Activated CD8-positive, alpha-beta T cell treated with anti-CD3 and anti-CD28 coated beads, Interleukin-2, amount 10 ng/mL, durations not matched to agents 7 days and 5 days (primary cell): ENCODE measurements at regions not wholly inside any gene's neighbourhood (a gene's known extent, or its start where the extent isn't known, plus 50 kb on each side); places are given as distances from the start of the nearest gene placed in this dataset.

Experiments used
- ATAC-seq: fragments of 150-1000 bp; cut with Tn5 transposase; one replicate; pipeline ENCODE4 v1.10.0; 2021; ENCODE audit warnings: moderate library complexity
- CTCF ChIA-PET: fragments of 350-600 bp; sonication (Branson Sonifier 250); formaldehyde crosslinking; loops from one replicate; lab custom pipeline; 2021; ENCODE audit warnings: antibody characterized with exemption; lab: Charles Lee
- POLR2A ChIA-PET: fragments of 350-600 bp; sonication (Branson Sonifier 250); formaldehyde crosslinking; loops from one replicate; lab custom pipeline; 2021; ENCODE audit warnings: antibody characterized with exemption; lab: Charles Lee
- DNase-seq: peaks from one replicate; pipeline ENCODE4 v3.0.0-alpha.2; 2020
- H3K27ac Mint-ChIP-seq: one replicate; pipeline ENCODE4 v1.8.0; 2021; ENCODE audit warnings: mild to moderate bottlenecking, mixed read lengths
- H3K27me3 Mint-ChIP-seq: one replicate; pipeline ENCODE4 v1.8.0; 2021; ENCODE audit warnings: low read depth, mixed read lengths
- H3K36me3 Mint-ChIP-seq: one replicate; pipeline ENCODE4 v1.8.0; 2021; ENCODE audit warnings: low read depth, mixed read lengths
- H3K4me1 Mint-ChIP-seq: one replicate; pipeline ENCODE4 v1.8.0; 2021; ENCODE audit warnings: low read depth, mixed read lengths
- H3K4me3 Mint-ChIP-seq: one replicate; pipeline ENCODE4 v1.8.0; 2021; ENCODE audit warnings: mild to moderate bottlenecking, mixed read lengths
- H3K9me3 Mint-ChIP-seq: one replicate; pipeline ENCODE4 v1.8.0; 2022; ENCODE audit warnings: mixed read lengths; ENCODE audit not compliant: insufficient read depth

DNA sequence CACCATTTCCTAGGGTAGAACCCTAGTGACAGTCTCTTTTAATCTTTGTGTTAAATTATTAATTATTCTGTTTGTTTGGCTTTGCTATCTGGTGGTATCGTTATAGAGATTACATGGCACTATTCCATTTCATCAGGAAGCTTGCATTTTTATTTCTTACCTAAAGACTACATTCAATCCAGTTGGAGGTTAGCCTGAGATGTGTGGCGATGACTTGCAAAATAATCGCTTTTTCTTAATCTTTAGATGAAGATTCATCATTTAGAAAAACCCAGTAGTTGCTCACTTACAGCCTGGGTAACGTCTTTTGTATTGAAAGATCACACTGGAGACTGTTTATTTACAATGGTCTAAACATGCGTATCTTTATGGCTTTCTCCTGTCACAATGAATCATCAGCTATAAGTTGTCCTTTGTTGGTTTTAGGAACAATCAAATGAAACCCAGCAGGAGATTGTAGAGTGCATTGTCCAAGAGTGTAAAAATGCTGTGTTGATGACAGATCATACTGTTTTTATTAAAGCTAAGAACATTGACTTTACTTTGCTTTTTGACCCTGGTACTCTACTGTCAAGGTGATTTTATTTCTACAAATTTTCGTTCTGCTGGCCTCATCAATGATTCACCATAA lies 281.7 kb upstream of the PITX2 start:
- Mint-ChIP-seq H3K36me3 (no peaks in the 10 kb centered on the region), H3K4me1 (no peaks in the 10 kb centered on the region), H3K9me3 (no peaks in the 10 kb centered on the region), H3K27ac (no peak overlapping the region), H3K4me3 (no peak overlapping the region), H3K27me3 (no peaks in the 10 kb centered on the region)
- CTCF ChIA-PET, result no interaction called here
- DNase-seq (no peak), ATAC-seq (no peak)
- POLR2A ChIA-PET, result no interaction called here

DNA sequence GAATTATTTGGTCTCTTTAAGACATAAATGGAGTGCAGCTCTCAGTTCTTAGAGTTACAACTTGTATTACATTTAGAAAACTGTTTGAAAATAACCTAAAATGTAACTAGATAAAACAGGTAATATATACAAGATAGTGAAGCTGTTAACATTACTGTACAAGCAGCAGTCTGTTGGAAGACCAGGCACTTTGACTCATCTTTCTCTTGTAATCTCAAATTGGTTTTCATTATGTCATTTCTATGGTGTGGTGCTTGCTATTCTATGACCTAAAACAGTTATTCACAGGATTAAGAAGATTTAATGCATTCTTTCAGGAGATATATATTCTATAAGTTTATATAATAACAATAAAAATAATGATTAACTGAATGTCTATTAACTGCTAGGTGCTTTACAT lies 282.5 kb upstream of the PITX2 start:
- DNase-seq (no peak), ATAC-seq (no peak)
- no peaks in the 10 kb centered on the region for H3K36me3 Mint-ChIP-seq
- H3K4me3 Mint-ChIP-seq, result no peak overlapping the region
- no peaks in the 10 kb centered on the region for H3K9me3 Mint-ChIP-seq
- no peaks in the 10 kb centered on the region for H3K27me3 Mint-ChIP-seq
- H3K4me1 Mint-ChIP-seq, result no peaks in the 10 kb centered on the region
- CTCF ChIA-PET, result no interaction called here
- POLR2A ChIA-PET, result no interaction called here
- no peak overlapping the region for H3K27ac Mint-ChIP-seq

DNA sequence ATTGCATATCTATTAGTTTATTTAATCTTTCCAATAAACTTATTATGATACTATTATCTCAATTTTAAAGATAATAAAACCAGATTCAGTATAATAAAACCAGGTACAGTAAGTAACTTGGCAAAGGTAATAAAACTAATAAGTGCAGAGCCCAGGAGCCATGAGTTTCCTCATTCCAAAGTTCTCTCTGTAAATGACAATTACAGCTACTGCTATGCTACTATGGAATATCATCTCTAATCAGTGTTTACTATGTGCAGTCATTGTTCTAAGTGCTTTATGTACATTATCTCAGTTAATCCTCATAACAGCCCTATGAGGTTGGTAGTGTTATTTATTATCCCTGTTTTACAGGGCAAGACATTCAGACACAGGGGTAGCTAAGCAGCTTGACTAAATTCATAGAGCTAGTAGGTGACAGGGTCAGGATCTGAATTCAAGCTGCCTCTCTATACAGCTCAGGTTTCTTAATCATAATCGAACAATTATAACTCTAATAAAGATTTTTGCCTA lies 285.0 kb upstream of the PITX2 start:
- H3K27me3 Mint-ChIP-seq, result no peaks in the 10 kb centered on the region
- H3K4me3 Mint-ChIP-seq, result no peak overlapping the region
- DNase-seq (no peak), ATAC-seq (no peak)
- H3K36me3 Mint-ChIP-seq, result no peaks in the 10 kb centered on the region
- no peaks in the 10 kb centered on the region for H3K4me1 Mint-ChIP-seq
- H3K9me3 Mint-ChIP-seq, result no peaks in the 10 kb centered on the region
- POLR2A ChIA-PET, result no interaction called here
- no peak overlapping the region for H3K27ac Mint-ChIP-seq
- CTCF ChIA-PET, result no interaction called here

DNA sequence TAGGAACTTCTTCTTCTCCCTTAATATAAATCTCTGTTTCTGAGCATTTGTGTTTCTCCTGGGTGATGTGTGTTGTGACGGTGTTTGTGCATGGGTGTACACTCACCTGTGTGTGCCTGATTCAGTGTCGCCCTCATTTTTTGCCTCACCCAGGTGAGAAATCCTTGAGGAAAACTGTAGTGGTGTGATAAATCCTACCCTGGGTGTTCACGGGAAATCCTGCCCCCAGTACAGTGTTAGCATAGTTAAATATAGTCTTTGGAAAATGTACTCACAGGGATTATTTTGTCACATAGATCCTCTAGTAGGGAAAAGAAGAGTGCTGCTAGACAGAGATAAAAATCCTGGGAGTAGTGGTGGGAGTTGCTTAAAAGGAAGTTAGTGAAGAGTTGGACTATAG lies 291.9 kb upstream of the PITX2 start:
- H3K36me3 Mint-ChIP-seq, result no peaks in the 10 kb centered on the region
- ChIA-PET POLR2A (no interaction called here), CTCF (no interaction called here)
- H3K27me3 Mint-ChIP-seq, result no peaks in the 10 kb centered on the region
- no peak overlapping the region for H3K27ac Mint-ChIP-seq
- no peak overlapping the region for H3K4me3 Mint-ChIP-seq
- ATAC-seq, result no peak
- DNase-seq, result no peak
- H3K9me3 Mint-ChIP-seq, result no peaks in the 10 kb centered on the region
- no peaks in the 10 kb centered on the region for H3K4me1 Mint-ChIP-seq

DNA sequence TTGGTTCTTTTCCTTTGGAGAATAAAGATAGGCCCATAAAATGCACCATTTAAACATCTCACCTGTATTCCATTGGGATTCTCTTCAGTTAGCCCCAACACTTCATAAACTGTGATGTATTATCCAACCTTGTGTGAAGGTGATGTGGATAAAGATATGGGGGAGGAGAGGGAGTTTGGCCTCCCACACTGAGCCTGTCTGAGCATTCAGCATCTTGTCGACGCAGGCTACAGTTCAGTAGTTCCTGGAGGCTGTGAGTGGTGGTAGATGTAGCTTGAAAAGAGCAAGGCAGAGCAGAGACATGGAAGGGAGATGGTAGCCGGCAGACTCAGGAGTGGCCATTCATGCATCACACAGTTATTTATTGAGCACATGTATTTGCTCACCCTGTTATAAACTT lies 292.4 kb upstream of the PITX2 start:
- DNase-seq, result no peak
- Mint-ChIP-seq H3K27ac (no peak overlapping the region), H3K27me3 (no peaks in the 10 kb centered on the region), H3K4me3 (no peak overlapping the region), H3K36me3 (no peaks in the 10 kb centered on the region), H3K4me1 (no peaks in the 10 kb centered on the region), H3K9me3 (no peaks in the 10 kb centered on the region)
- POLR2A ChIA-PET, result no interaction called here
- CTCF ChIA-PET, result no interaction called here
- ATAC-seq, result no peak

DNA sequence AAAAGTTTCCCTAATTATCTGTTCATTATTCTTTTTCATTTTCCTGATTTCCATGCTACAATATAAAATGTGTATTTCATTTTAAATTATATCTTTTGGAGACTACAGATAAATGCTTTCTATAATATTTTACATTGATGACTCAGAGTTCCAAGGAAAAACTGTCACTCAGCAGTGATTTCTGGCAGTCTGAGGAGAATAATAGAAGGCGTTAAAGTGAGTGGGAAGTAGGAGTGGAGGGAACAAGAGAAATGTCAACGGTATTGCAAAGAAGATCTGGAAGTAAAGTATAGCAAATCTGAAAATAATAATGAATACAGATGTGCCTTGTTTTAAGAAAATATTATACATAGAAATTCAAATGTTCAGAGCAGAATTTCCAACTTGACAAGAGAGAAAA lies 293.6 kb upstream of the PITX2 start:
- Mint-ChIP-seq H3K27ac (no peak overlapping the region), H3K4me3 (no peak overlapping the region), H3K9me3 (no peaks in the 10 kb centered on the region), H3K27me3 (no peaks in the 10 kb centered on the region), H3K36me3 (no peaks in the 10 kb centered on the region), H3K4me1 (no peaks in the 10 kb centered on the region)
- DNase-seq (no peak), ATAC-seq (no peak)
- ChIA-PET CTCF (no interaction called here), POLR2A (interaction anchor here (0.7 kb wide), 1 partner anchor 1976 kb away, joined by 3 read pairs; no protein-coding TSS in a partner anchor)

DNA sequence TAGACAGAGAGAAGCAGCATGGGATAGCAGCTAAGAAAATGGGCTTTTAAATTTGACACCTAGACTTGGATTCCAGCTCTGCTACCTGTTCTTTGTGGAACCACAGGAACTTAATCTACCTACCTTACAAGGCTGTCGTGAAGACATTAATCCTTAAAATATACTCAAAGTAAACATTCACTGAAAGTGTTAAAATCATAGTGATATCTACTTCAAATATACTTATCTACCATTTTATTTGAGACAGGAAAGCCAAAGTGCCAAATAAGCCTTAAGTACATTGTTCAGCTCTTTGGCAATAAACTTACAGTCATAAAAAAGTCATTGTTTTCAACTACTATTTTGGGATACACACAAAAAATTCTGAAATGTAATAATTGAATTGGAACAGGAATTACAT lies 295.0 kb upstream of the PITX2 start:
- POLR2A ChIA-PET, result no interaction called here
- CTCF ChIA-PET, result no interaction called here
- ATAC-seq, result no peak

DNA sequence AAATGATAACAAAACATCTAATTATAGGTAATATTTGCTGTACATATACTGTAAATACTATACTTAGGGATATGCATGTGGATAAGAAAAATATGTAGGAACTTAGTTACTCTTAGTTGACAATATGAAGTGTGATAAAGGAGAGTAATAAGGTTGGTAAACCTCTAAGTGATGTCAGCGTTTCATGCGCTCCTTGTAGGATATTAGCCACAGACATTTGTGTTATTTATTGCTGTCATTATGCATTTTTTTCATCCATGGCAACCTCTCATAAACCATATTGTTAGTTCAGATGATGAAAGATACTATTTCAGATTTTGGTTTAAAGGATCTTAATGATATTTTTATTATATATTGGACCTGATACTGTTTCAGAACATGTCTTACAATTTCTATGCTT lies 298.1 kb upstream of the PITX2 start:
- Mint-ChIP-seq H3K4me1 (no peaks in the 10 kb centered on the region), H3K4me3 (no peak overlapping the region), H3K27me3 (no peaks in the 10 kb centered on the region), H3K27ac (no peak overlapping the region), H3K36me3 (no peaks in the 10 kb centered on the region), H3K9me3 (no peaks in the 10 kb centered on the region)
- ChIA-PET POLR2A (no interaction called here), CTCF (no interaction called here)
- DNase-seq, result no peak
- no peak for ATAC-seq

More for the DNA sequence above, 295.0 kb upstream of the PITX2 start:
- Mint-ChIP-seq H3K27ac (no peak overlapping the region), H3K9me3 (no peaks in the 10 kb centered on the region), H3K36me3 (no peaks in the 10 kb centered on the region), H3K4me3 (no peak overlapping the region), H3K4me1 (no peaks in the 10 kb centered on the region), H3K27me3 (no peaks in the 10 kb centered on the region)
- DNase-seq, result no peak

DNA sequence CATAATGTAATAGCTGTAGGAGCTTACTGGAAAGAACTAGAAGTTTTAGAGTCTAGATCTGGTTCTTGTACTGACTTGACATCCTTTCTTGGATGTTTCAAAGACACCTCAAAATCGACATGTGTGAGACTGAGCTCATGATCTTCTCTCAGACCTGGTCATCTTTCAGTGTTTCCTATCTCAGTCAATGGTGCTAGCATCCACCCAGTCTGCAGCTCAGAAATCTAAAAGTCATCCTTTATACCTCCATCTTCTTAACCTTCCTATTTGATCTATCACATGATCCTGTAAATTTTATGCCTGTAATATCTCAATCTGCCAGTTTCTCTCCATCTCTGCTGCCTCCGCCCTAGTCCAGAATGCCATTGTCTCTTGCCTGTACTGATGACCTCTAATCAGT lies 301.9 kb upstream of the PITX2 start:
- ChIA-PET POLR2A (no interaction called here), CTCF (no interaction called here)
- no peaks in the 10 kb centered on the region for H3K4me1 Mint-ChIP-seq
- no peaks in the 10 kb centered on the region for H3K27me3 Mint-ChIP-seq
- H3K36me3 Mint-ChIP-seq, result no peaks in the 10 kb centered on the region
- no peak overlapping the region for H3K27ac Mint-ChIP-seq
- peaks cover 5% of the 10 kb centered on the region for H3K9me3 Mint-ChIP-seq
- DNase-seq (no peak), ATAC-seq (no peak)
- H3K4me3 Mint-ChIP-seq, result no peak overlapping the region

DNA sequence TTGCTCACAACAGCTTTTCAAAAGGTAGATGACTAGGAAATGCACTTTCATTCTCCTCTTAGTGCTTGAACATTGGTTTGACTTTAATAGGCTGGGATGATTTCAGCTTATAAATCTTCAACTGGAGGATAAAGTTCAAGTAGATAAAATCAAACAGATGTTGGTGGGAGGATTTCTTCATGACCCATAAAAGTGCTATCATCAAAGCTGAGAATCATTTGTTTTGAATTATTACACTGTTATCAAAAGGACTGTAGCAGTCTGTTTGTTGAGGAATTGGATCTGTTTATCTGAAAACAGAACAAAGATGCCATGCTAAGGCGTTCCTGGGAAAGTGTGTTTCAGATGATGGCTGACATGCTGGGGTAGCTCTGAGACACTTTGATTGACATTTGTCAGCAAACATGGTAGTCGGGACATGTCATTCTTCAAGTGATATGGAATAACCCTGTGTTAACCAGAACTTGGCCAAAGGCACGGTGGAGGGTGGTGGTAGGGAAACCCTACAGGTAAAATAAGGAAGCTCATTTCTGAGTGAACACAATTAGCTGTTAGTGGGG lies 304.0 kb upstream of the PITX2 start:
- H3K9me3 Mint-ChIP-seq, result peaks cover 5% of the 10 kb centered on the region
- ChIA-PET POLR2A (no interaction called here), CTCF (no interaction called here)
- DNase-seq, result no peak
- no peak for ATAC-seq
- H3K27ac Mint-ChIP-seq, result no peak overlapping the region
- no peaks in the 10 kb centered on the region for H3K4me1 Mint-ChIP-seq
- H3K27me3 Mint-ChIP-seq, result no peaks in the 10 kb centered on the region
- H3K4me3 Mint-ChIP-seq, result no peak overlapping the region
- H3K36me3 Mint-ChIP-seq, result no peaks in the 10 kb centered on the region

DNA sequence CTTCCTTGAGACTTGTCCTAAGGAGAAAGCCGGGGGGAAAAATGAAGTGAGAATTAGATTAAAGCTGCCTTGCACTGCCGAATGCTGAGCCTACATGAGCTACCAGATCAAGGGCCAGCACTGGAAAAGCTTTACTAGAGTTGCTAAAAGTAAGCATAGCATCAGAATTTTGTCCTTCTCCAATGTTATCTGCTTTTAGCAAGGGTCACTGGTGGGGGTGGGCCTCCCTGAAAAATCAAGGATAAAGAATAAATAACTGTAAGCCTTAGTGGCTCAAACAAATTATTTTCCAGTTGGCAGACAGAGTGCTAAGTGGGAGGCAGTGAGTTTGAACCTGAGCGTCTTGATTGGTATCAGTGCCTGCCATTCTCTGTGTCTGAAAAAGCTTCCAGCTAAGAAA lies 310.5 kb upstream of the PITX2 start:
- Mint-ChIP-seq H3K36me3 (no peaks in the 10 kb centered on the region), H3K27ac (no peak overlapping the region), H3K4me1 (no peaks in the 10 kb centered on the region), H3K4me3 (no peak overlapping the region), H3K9me3 (no peaks in the 10 kb centered on the region), H3K27me3 (no peaks in the 10 kb centered on the region)
- ChIA-PET CTCF (no interaction called here), POLR2A (no interaction called here)
- DNase-seq (no peak), ATAC-seq (no peak)

DNA sequence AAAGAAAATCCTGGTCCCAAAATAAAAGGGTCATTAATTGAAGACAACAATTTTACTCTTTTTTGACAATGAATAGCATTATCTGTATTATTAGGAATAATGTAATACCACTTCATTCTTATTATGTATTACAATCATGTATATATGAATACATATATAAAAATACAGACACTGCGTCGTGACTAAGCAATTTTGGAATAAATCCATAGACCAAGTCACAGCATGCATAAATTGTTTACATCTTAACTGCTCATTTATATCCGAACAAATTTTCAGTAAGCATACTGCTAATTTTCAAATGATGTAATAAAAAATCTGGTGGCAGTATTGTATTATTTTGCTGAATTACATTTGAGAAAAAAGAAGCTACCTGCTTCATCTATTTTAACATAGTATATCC lies 321.6 kb upstream of the PITX2 start:
- no peak for DNase-seq
- ATAC-seq, result no peak
- CTCF ChIA-PET, result no interaction called here
- no peaks in the 10 kb centered on the region for H3K27me3 Mint-ChIP-seq
- H3K4me1 Mint-ChIP-seq, result no peaks in the 10 kb centered on the region
- H3K9me3 Mint-ChIP-seq, result no peaks in the 10 kb centered on the region
- H3K36me3 Mint-ChIP-seq, result no peaks in the 10 kb centered on the region
- H3K4me3 Mint-ChIP-seq, result no peak overlapping the region
- POLR2A ChIA-PET, result no interaction called here
- no peak overlapping the region for H3K27ac Mint-ChIP-seq

DNA sequence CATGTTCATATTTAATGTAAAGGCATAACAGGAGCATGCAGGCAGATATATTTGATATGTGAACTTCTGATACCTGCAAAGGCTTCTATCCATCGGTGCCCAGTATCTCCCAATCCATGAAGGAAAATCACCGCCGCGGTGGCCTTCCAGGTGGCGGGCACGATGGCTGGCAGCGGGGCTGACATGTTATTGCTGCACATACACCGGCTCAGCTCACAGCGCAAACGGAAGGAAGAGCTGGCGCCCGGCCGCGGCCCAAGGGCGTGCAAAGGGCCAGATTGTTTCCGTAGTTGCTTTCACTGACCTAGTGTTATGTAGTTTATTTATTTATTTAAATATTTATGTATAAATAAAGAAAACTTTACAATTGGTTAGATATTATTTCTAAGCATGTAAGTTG lies 322.7 kb upstream of the PITX2 start:
- no peak for ATAC-seq
- no peaks in the 10 kb centered on the region for H3K4me1 Mint-ChIP-seq
- no peaks in the 10 kb centered on the region for H3K36me3 Mint-ChIP-seq
- H3K4me3 Mint-ChIP-seq, result no peak overlapping the region
- H3K9me3 Mint-ChIP-seq, result no peaks in the 10 kb centered on the region
- POLR2A ChIA-PET, result no interaction called here
- H3K27ac Mint-ChIP-seq, result no peak overlapping the region
- no peak for DNase-seq
- CTCF ChIA-PET, result no interaction called here
- H3K27me3 Mint-ChIP-seq, result no peaks in the 10 kb centered on the region
